OCI-LY1 (cell line): ENCODE measurements at regions not wholly inside any gene's neighbourhood (a gene's known extent, or its start where the extent isn't known, plus 50 kb on each side); places are given as distances from the start of the nearest gene placed in this dataset.

Experiments used
- H2AFZ ChIP-seq: fragments of 200-600 bp; sonication (generic), shearing (Covaris generic); 2 replicates; pipeline ENCODE4 v1.6.0; 2014; ENCODE audit warnings: antibody characterized with exemption, mild to moderate bottlenecking, low read length
- H3F3A ChIP-seq: fragments of 200-600 bp; sonication (generic), shearing (Covaris generic); 2 replicates; pipeline ENCODE4 v1.6.0; 2014; ENCODE audit warnings: mild to moderate bottlenecking, antibody characterized with exemption, low read length, moderate library complexity; ENCODE audit not compliant: insufficient read depth
- H3K27ac ChIP-seq: fragments of 200-600 bp; sonication (generic); 2 replicates; pipeline ENCODE4 v1.5.1; 2014; ENCODE audit warnings: low read length, mixed run types, mild to moderate bottlenecking, low read depth; ENCODE audit not compliant: poor library complexity, severe bottlenecking
- H3K27me3 ChIP-seq: fragments of 200-600 bp; sonication (generic); 2 replicates; pipeline ENCODE4 v1.6.0; 2014; ENCODE audit warnings: antibody characterized with exemption, mild to moderate bottlenecking, low read length, moderate library complexity; ENCODE audit not compliant: insufficient read depth
- H3K36me3 ChIP-seq: fragments of 200-600 bp; sonication (generic); 2 replicates; pipeline ENCODE4 v1.6.1; 2014; ENCODE audit warnings: mild to moderate bottlenecking, antibody characterized with exemption, low read length, moderate library complexity, mixed read lengths; ENCODE audit not compliant: insufficient read depth
- H3K4me1 ChIP-seq: fragments of 200-600 bp; sonication (generic); 2 replicates; pipeline ENCODE4 v1.5.1; 2014; ENCODE audit warnings: mild to moderate bottlenecking, low read length, moderate library complexity; ENCODE audit not compliant: insufficient read depth, severe bottlenecking
- H3K4me2 ChIP-seq: fragments of 200-600 bp; sonication (generic), shearing (Covaris generic); 2 replicates; pipeline ENCODE4 v1.6.1; 2014; ENCODE audit warnings: low read length
- H3K4me3 ChIP-seq: fragments of 200-600 bp; sonication (generic); 2 replicates; pipeline ENCODE4 v1.5.1; 2014; ENCODE audit warnings: low read length, low read depth, mild to moderate bottlenecking, mixed read lengths; ENCODE audit not compliant: poor library complexity, severe bottlenecking
- H3K79me2 ChIP-seq: fragments of 200-600 bp; shearing (Covaris generic); 2 replicates; pipeline ENCODE4 v1.6.1; 2016; ENCODE audit warnings: mixed run types, low read length, mixed read lengths; ENCODE audit not compliant: insufficient read depth
- H3K9ac ChIP-seq: fragments of 200-600 bp; sonication (generic), shearing (Covaris generic); 2 replicates; pipeline ENCODE4 v1.6.1; 2014; ENCODE audit warnings: mild to moderate bottlenecking, low read length, mixed read lengths
- H3K9me2 ChIP-seq: fragments of 200-600 bp; sonication (generic), shearing (Covaris generic); 2 replicates; pipeline ENCODE4 v1.6.1; 2014; ENCODE audit warnings: low read depth, mild to moderate bottlenecking, low read length, mixed read lengths
- H3K9me3 ChIP-seq: fragments of 200-600 bp; shearing (Covaris generic); 2 replicates; pipeline ENCODE4 v1.6.1; 2014; ENCODE audit warnings: low read length, mixed read lengths
- H4K20me1 ChIP-seq: fragments of 200-600 bp; sonication (generic), shearing (Covaris generic); 2 replicates; pipeline ENCODE4 v1.6.0; 2016; ENCODE audit warnings: mild to moderate bottlenecking, low read length; ENCODE audit not compliant: insufficient read depth
- CTCF ChIP-seq: fragments of 200-600 bp; sonication (generic), shearing (Covaris generic); IDR thresholded peaks from 2 replicates; pipeline ENCODE4 v1.5.1; 2017; ENCODE audit warnings: mild to moderate bottlenecking, antibody characterized with exemption, low read length, moderate library complexity, mixed read lengths
- EZH2 ChIP-seq: fragments of 200-600 bp; sonication (generic), shearing (Covaris generic); IDR thresholded peaks from 2 replicates; pipeline ENCODE4 v1.8.0; 2017; ENCODE audit warnings: borderline replicate concordance, mixed run types, mild to moderate bottlenecking, antibody characterized with exemption, low read length, moderate library complexity, mixed read lengths

GRCh38 chr16:54437921-54438320 lies 151.3 kb upstream of the IRX3 start:
- H3K79me2 ChIP-seq, result no peaks in the 10 kb centered on the region
- H3K4me3 ChIP-seq, result no peak overlapping the region
- no peak overlapping the region for H3K9ac ChIP-seq
- H3K27ac ChIP-seq, result no peak overlapping the region
- no peaks in the 10 kb centered on the region for H3K9me3 ChIP-seq
- H3F3A ChIP-seq, result no peaks in the 10 kb centered on the region
- TF ChIP-seq CTCF, result no peak
- TF ChIP-seq EZH2, result no peak
- no peak overlapping the region for H3K4me2 ChIP-seq
- H3K4me1 ChIP-seq, result no peaks in the 10 kb centered on the region
- H3K27me3 ChIP-seq, result no peaks in the 10 kb centered on the region
- no peak overlapping the region for H2AFZ ChIP-seq
- no peaks in the 10 kb centered on the region for H3K36me3 ChIP-seq
- H3K9me2 ChIP-seq, result no peaks in the 10 kb centered on the region
- H4K20me1 ChIP-seq, result no peaks in the 10 kb centered on the region

- no peaks in the 10 kb centered on the region for H3K9me3 ChIP-seq
- no peaks in the 10 kb centered on the region for H4K20me1 ChIP-seq
- no peak overlapping the region for H2AFZ ChIP-seq
- H3K36me3 ChIP-seq, result no peaks in the 10 kb centered on the region
- H3K4me2 ChIP-seq, result no peak overlapping the region
- H3K4me1 ChIP-seq, result no peaks in the 10 kb centered on the region
- TF ChIP-seq CTCF (no peak), EZH2 (no peak)
- H3K27ac ChIP-seq, result no peak overlapping the region
- H3K9me2 ChIP-seq, result no peaks in the 10 kb centered on the region
- no peaks in the 10 kb centered on the region for H3F3A ChIP-seq
- no peak overlapping the region for H3K9ac ChIP-seq
- no peaks in the 10 kb centered on the region for H3K27me3 ChIP-seq
- no peak overlapping the region for H3K4me3 ChIP-seq
- H3K79me2 ChIP-seq, result no peaks in the 10 kb centered on the region
Measured at GRCh38 chr16:54437401-54437800, 150.8 kb upstream of the IRX3 start.

- TF ChIP-seq EZH2 (no peak), CTCF (no peak)
- H3K9me3 ChIP-seq, result no peaks in the 10 kb centered on the region
- H3K27me3 ChIP-seq, result 0 out of 2 replicates have a peak, but pooled peaks cover 3% of the 10 kb centered on the region
- no peaks in the 10 kb centered on the region for H3F3A ChIP-seq
- no peak overlapping the region for H3K4me3 ChIP-seq
- H2AFZ ChIP-seq, result no peak overlapping the region
- H3K27ac ChIP-seq, result no peak overlapping the region
- H3K36me3 ChIP-seq, result no peaks in the 10 kb centered on the region
- no peaks in the 10 kb centered on the region for H3K79me2 ChIP-seq
- H3K4me1 ChIP-seq, result no peaks in the 10 kb centered on the region
- no peak overlapping the region for H3K4me2 ChIP-seq
- H3K9ac ChIP-seq, result no peak overlapping the region
- no peaks in the 10 kb centered on the region for H4K20me1 ChIP-seq
- H3K9me2 ChIP-seq, result no peaks in the 10 kb centered on the region
Measured at GRCh38 chr16:54436346-54436745, 149.8 kb upstream of the IRX3 start.
